ENCODE measurements at regions not wholly inside any gene's neighbourhood (a gene's known extent, or its start where the extent isn't known, plus 50 kb on each side); places are given as distances from the start of the nearest gene placed in this dataset.

DNA sequence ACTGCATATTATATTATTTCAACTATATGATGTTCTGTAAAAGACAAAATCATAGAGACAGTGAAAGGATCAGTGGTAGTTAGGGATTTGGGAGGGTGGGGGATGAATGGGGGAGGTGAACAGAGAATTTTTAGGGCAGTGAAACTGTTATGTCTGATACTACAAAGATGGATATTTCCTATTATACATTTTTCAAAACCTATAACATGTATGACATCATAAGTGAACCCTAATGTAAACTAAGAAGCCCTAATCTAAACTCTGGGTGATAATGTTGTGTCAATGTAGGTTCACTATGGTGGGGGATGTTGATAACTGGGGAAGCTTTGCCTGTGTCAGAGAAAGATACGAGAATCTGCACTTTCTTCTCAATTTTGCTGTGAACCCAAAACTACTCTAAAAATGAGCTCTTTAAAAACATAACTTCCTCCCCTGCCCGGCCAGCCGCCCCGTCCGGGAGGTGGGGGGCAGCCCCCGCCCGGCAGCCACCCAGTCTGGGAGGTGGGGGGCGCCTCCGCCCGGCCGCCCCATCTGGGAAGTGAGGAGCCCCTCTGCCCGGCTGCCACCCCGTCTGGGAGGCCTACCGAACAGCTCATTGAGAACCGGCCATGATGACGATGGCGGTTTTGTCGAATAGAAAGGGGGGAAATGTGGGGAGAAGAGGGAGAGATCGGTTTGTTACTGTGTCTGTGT lies 234.4 kb downstream of the RPIA start (continued):
- TF ChIP-seq, protein P1, sequence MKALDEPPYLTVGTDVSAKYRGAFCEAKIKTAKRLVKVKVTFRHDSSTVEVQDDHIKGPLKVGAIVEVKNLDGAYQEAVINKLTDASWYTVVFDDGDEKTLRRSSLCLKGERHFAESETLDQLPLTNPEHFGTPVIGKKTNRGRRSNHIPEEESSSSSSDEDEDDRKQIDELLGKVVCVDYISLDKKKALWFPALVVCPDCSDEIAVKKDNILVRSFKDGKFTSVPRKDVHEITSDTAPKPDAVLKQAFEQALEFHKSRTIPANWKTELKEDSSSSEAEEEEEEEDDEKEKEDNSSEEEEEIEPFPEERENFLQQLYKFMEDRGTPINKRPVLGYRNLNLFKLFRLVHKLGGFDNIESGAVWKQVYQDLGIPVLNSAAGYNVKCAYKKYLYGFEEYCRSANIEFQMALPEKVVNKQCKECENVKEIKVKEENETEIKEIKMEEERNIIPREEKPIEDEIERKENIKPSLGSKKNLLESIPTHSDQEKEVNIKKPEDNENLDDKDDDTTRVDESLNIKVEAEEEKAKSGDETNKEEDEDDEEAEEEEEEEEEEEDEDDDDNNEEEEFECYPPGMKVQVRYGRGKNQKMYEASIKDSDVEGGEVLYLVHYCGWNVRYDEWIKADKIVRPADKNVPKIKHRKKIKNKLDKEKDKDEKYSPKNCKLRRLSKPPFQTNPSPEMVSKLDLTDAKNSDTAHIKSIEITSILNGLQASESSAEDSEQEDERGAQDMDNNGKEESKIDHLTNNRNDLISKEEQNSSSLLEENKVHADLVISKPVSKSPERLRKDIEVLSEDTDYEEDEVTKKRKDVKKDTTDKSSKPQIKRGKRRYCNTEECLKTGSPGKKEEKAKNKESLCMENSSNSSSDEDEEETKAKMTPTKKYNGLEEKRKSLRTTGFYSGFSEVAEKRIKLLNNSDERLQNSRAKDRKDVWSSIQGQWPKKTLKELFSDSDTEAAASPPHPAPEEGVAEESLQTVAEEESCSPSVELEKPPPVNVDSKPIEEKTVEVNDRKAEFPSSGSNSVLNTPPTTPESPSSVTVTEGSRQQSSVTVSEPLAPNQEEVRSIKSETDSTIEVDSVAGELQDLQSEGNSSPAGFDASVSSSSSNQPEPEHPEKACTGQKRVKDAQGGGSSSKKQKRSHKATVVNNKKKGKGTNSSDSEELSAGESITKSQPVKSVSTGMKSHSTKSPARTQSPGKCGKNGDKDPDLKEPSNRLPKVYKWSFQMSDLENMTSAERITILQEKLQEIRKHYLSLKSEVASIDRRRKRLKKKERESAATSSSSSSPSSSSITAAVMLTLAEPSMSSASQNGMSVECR (CRISPR knock-in tag; IDR thresholded peaks at IDR 0.05; ENCODE audit: borderline replicate concordance), result no peak
- TF ChIP-seq, protein P2, sequence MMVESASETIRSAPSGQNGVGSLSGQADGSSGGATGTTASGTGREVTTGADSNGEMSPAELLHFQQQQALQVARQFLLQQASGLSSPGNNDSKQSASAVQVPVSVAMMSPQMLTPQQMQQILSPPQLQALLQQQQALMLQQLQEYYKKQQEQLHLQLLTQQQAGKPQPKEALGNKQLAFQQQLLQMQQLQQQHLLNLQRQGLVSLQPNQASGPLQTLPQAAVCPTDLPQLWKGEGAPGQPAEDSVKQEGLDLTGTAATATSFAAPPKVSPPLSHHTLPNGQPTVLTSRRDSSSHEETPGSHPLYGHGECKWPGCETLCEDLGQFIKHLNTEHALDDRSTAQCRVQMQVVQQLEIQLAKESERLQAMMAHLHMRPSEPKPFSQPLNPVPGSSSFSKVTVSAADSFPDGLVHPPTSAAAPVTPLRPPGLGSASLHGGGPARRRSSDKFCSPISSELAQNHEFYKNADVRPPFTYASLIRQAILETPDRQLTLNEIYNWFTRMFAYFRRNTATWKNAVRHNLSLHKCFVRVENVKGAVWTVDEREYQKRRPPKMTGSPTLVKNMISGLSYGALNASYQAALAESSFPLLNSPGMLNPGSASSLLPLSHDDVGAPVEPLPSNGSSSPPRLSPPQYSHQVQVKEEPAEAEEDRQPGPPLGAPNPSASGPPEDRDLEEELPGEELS (CRISPR knock-in tag; IDR thresholded peaks at IDR 0.05), result no peak
- TF ChIP-seq KAT7 (CRISPR knock-in tag; IDR thresholded peaks at IDR 0.05; ENCODE audit: borderline replicate concordance) (no peak), ZBTB21 (CRISPR knock-in tag; IDR thresholded peaks at IDR 0.05; ENCODE audit: borderline replicate concordance) (no peak), FOXK1 (CRISPR knock-in tag; IDR thresholded peaks at IDR 0.05) (no peak), ZNF138 (CRISPR knock-in tag; conservative IDR thresholded peaks at IDR 0.05) (no peak), ZNF416 (CRISPR knock-in tag; IDR thresholded peaks at IDR 0.05) (no peak), GRHL2 (CRISPR knock-in tag; IDR thresholded peaks at IDR 0.05; ENCODE audit: insufficient replicate concordance, severe bottlenecking) (no peak), NR2C2 (CRISPR knock-in tag; IDR thresholded peaks at IDR 0.05) (no peak), CBFB (CRISPR knock-in tag; IDR thresholded peaks at IDR 0.05; ENCODE audit: low read depth) (no peak)
- TF ChIP-seq, protein P3, sequence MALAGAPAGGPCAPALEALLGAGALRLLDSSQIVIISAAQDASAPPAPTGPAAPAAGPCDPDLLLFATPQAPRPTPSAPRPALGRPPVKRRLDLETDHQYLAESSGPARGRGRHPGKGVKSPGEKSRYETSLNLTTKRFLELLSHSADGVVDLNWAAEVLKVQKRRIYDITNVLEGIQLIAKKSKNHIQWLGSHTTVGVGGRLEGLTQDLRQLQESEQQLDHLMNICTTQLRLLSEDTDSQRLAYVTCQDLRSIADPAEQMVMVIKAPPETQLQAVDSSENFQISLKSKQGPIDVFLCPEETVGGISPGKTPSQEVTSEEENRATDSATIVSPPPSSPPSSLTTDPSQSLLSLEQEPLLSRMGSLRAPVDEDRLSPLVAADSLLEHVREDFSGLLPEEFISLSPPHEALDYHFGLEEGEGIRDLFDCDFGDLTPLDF (CRISPR knock-in tag; IDR thresholded peaks at IDR 0.05), result no peak
- TF ChIP-seq, protein P4, sequence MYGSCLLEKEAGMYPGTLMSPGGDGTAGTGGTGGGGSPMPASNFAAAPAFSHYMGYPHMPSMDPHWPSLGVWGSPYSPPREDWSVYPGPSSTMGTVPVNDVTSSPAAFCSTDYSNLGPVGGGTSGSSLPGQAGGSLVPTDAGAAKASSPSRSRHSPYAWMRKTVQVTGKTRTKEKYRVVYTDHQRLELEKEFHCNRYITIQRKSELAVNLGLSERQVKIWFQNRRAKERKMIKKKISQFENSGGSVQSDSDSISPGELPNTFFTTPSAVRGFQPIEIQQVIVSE (CRISPR knock-in tag; IDR thresholded peaks at IDR 0.05; ENCODE audit: borderline replicate concordance), result no peak

DNA sequence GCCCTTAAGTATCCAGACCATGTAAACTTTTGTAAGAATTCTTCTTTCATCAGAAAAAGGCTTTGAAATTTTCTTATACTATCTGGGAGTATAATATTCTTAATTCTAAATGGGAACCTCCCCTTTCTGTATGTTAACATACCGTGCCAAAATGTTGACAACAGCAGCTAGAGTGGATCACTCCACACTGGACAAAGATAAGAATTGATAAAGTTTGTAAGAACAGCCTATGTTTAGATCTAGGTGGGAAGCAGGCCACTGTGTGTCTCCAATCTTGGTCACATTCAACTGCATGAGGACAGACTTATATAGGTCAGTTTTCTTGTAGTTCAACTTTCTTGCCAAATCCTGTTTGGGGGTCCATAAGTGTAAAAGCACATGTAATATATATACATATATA lies 235.7 kb downstream of the RPIA start:
- H3K9me3 Mint-ChIP-seq, result peaks cover 28% of the 10 kb centered on the region
- ChIA-PET CTCF (interaction anchor here (2.5 kb wide), 1 partner anchor 14 kb away, joined by 9 read pairs; no protein-coding TSS in a partner anchor), POLR2A (no interaction called here)
- TF ChIP-seq TP53 (CRISPR knock-in tag; IDR thresholded peaks at IDR 0.05), result no peak
- TF ChIP-seq ZNF423 (CRISPR knock-in tag; IDR thresholded peaks at IDR 0.05), result no peak
- DNase-seq (ENCODE audit: low spot score), result no peak
- H3K27ac Mint-ChIP-seq, result no peak overlapping the region
- ATAC-seq, result no peak
- no peaks in the 10 kb centered on the region for H3K4me1 Mint-ChIP-seq
- H3K4me3 Mint-ChIP-seq, result no peak overlapping the region
- H3K36me3 Mint-ChIP-seq, result no peaks in the 10 kb centered on the region
- H3K27me3 Mint-ChIP-seq (ENCODE audit: low read depth), result no peaks in the 10 kb centered on the region; the same call in 1 of the 2 replicates

DNA sequence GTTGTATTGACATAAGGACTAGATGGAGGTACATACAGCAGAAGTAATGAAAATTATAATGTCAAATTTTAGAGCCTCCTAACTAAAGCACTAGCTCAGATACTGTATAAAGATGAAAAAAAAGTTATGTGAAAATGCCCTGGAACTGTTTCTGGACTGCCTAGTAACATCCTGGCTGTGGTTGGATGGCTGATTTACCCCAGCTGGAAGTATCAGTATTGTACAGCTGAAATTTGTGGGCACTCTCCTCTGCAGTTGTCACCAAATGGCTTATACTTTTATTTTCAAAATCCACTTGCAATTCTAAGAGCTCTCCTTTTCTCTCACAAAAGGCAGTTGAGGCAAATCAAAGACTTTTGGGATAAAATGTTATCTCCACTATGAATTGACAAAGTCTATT lies 239.2 kb downstream of the RPIA start:
- Mint-ChIP-seq H3K36me3 (no peaks in the 10 kb centered on the region), H3K9me3 (peaks cover 2% of the 10 kb centered on the region; the same call in 1 of the 2 replicates), H3K27me3 (ENCODE audit: low read depth) (no peaks in the 10 kb centered on the region; the same call in 1 of the 2 replicates), H3K4me1 (no peaks in the 10 kb centered on the region), H3K27ac (no peak overlapping the region), H3K4me3 (no peak overlapping the region)
- no peak for ATAC-seq
- no peak for DNase-seq (ENCODE audit: low spot score)
- ChIA-PET POLR2A (no interaction called here), CTCF (interaction anchor here (0.8 to 3.1 kb wide), 3 partner anchors 10 to 99 kb away, joined by 4 to 8 read pairs (median 4); no protein-coding TSS in a partner anchor)
- no peak for TF ChIP-seq TEAD4 (CRISPR knock-in tag; IDR thresholded peaks at IDR 0.05)
- TF ChIP-seq, protein P3 (CRISPR knock-in tag; IDR thresholded peaks at IDR 0.05), result no peak
- TF ChIP-seq, protein P5, sequence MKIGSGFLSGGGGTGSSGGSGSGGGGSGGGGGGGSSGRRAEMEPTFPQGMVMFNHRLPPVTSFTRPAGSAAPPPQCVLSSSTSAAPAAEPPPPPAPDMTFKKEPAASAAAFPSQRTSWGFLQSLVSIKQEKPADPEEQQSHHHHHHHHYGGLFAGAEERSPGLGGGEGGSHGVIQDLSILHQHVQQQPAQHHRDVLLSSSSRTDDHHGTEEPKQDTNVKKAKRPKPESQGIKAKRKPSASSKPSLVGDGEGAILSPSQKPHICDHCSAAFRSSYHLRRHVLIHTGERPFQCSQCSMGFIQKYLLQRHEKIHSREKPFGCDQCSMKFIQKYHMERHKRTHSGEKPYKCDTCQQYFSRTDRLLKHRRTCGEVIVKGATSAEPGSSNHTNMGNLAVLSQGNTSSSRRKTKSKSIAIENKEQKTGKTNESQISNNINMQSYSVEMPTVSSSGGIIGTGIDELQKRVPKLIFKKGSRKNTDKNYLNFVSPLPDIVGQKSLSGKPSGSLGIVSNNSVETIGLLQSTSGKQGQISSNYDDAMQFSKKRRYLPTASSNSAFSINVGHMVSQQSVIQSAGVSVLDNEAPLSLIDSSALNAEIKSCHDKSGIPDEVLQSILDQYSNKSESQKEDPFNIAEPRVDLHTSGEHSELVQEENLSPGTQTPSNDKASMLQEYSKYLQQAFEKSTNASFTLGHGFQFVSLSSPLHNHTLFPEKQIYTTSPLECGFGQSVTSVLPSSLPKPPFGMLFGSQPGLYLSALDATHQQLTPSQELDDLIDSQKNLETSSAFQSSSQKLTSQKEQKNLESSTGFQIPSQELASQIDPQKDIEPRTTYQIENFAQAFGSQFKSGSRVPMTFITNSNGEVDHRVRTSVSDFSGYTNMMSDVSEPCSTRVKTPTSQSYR (CRISPR knock-in tag; IDR thresholded peaks at IDR 0.05), result no peak
- TF ChIP-seq, protein P6, sequence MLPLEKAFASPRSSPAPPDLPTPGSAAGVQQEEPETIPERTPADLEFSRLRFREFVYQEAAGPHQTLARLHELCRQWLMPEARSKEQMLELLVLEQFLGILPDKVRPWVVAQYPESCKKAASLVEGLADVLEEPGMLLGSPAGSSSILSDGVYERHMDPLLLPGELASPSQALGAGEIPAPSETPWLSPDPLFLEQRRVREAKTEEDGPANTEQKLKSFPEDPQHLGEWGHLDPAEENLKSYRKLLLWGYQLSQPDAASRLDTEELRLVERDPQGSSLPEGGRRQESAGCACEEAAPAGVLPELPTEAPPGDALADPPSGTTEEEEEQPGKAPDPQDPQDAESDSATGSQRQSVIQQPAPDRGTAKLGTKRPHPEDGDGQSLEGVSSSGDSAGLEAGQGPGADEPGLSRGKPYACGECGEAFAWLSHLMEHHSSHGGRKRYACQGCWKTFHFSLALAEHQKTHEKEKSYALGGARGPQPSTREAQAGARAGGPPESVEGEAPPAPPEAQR (CRISPR knock-in tag; IDR thresholded peaks at IDR 0.05), result no peak
- no peak for TF ChIP-seq ETV6 (CRISPR knock-in tag; IDR thresholded peaks at IDR 0.05)
- TF ChIP-seq RORB (CRISPR knock-in tag; IDR thresholded peaks at IDR 0.05), result no peak
